Mammary epithelial cell (primary cell): ENCODE measurements at regions not wholly inside any gene's neighbourhood (a gene's known extent, or its start where the extent isn't known, plus 50 kb on each side); places are given as distances from the start of the nearest gene placed in this dataset.

Experiments used
- CTCF ChIP-seq, 2 donors: IDR thresholded peaks in 1 of 2; conservative IDR thresholded peaks in 1 of 2; 2 replicates each; pipeline ENCODE4 v1.5.1; 2011 to 2012; ENCODE audit warnings: inconsistent platforms in 2 of 2, low read length in 2 of 2, mild to moderate bottlenecking in 2 of 2, control low read depth in 1 of 2, low read depth in 1 of 2; ENCODE audit not compliant: insufficient read depth in 1 of 2; ENCODE audit errors: extremely low read depth in 1 of 2
- EZH2 ChIP-seq: IDR thresholded peaks from 2 replicates; pipeline ENCODE4 v1.6.1; 2012; ENCODE audit warnings: low read length, inconsistent platforms, borderline replicate concordance

- TF ChIP-seq CTCF (conservative IDR thresholded peaks at IDR 0.05 in 1 of 2, IDR thresholded peaks at IDR 0.05 in 1 of 2; ENCODE audit: extremely low read depth in 1 of 2, insufficient read depth in 1 of 2, low read depth in 1 of 2, low read length in 2 of 2) = no peak
- no peak for TF ChIP-seq EZH2
Observed at GRCh38 chr4:119726505-119726904, 97.9 kb upstream of the PDE5A start.
